ENCODE measurements at regions not wholly inside any gene's neighbourhood (a gene's known extent, or its start where the extent isn't known, plus 50 kb on each side); places are given as distances from the start of the nearest gene placed in this dataset.
A peak's percentile ranks its signal among the peaks of the same experiment; 100 is the strongest.

GRCh38 chr2:182521453-182522404, 94.9 kb upstream of the PDE1A start:
- Histone ChIP-seq H4K20me1 (no peaks in the 10 kb centered on the region), H3K9me3 (replicated peaks in 1 of 11) (no peaks in the 10 kb centered on the region), H3K4me3 (no peak overlapping the region), H3K27ac (no peak overlapping the region), H3K36me3 (no peaks in the 10 kb centered on the region), H3K27me3 (no peaks in the 10 kb centered on the region), H3K4me2 (peak overlapping the region in 8 of 11 experiments; percentile 23 to 57 (median 37); a peak in 14 of 22 replicates), H3K9ac (no peak overlapping the region), H3K4me1 (peaks cover 0 to 15% (median 11%) of the 10 kb centered on the region in 10 experiments; a peak in 13 of 20 replicates)
- no peak for TF ChIP-seq Cebpa-rat (IDR thresholded peaks at IDR 0.05)

- peaks cover 0 to 2% (median 0%) of the 10 kb centered on the region in 11 experiments; a peak in 3 of 22 replicates for H3K9me3 ChIP-seq (replicated peaks in 1 of 11)
- no peak overlapping the region for H3K4me3 ChIP-seq
- no peaks in the 10 kb centered on the region for H4K20me1 ChIP-seq
- H3K27me3 ChIP-seq = no peaks in the 10 kb centered on the region
- H3K4me2 ChIP-seq = peak overlapping the region in 9 of 11 experiments; percentile 1 to 57 (median 35); a peak in 16 of 22 replicates
- H3K9ac ChIP-seq = no peak overlapping the region
- H3K36me3 ChIP-seq = no peaks in the 10 kb centered on the region
- no peak overlapping the region for H3K27ac ChIP-seq
- H3K4me1 ChIP-seq = peaks cover 0 to 15% (median 11%) of the 10 kb centered on the region in 10 experiments; a peak in 13 of 20 replicates
- no peak for TF ChIP-seq Cebpa-rat (IDR thresholded peaks at IDR 0.05)
Observed at GRCh38 chr2:182522405-182522896, 95.6 kb upstream of the PDE1A start.

GRCh38 chr2:182522972-182523473, 96.2 kb upstream of the PDE1A start:
- H3K4me1 ChIP-seq = peaks cover 0 to 15% (median 11%) of the 10 kb centered on the region in 10 experiments; a peak in 13 of 20 replicates
- peak overlapping the region in 8 of 11 experiments; percentile 23 to 57 (median 37); a peak in 10 of 22 replicates for H3K4me2 ChIP-seq
- no peak overlapping the region for H3K4me3 ChIP-seq
- TF ChIP-seq Cebpa-rat (IDR thresholded peaks at IDR 0.05) = no peak
- H4K20me1 ChIP-seq = no peaks in the 10 kb centered on the region
- H3K27me3 ChIP-seq = no peaks in the 10 kb centered on the region
- no peak overlapping the region for H3K9ac ChIP-seq
- peaks cover 0 to 7% (median 5%) of the 10 kb centered on the region in 11 experiments; a peak in 11 of 22 replicates for H3K9me3 ChIP-seq (replicated peaks in 1 of 11)
- no peaks in the 10 kb centered on the region for H3K36me3 ChIP-seq
- no peak overlapping the region for H3K27ac ChIP-seq

- Histone ChIP-seq H3K27ac (no peak overlapping the region), H3K4me1 (no peaks in the 10 kb centered on the region), H3K9ac (no peak overlapping the region), H3K4me3 (no peak overlapping the region), H3K27me3 (no peaks in the 10 kb centered on the region), H3K4me2 (no peak overlapping the region), H3K36me3 (no peaks in the 10 kb centered on the region), H4K20me1 (no peaks in the 10 kb centered on the region), H3K9me3 (replicated peaks in 1 of 11) (peaks cover 14 to 28% (median 23%) of the 10 kb centered on the region in 11 experiments)
- no peak for TF ChIP-seq Cebpa-rat (IDR thresholded peaks at IDR 0.05)
Observed at GRCh38 chr2:182530636-182531035, 103.8 kb upstream of the PDE1A start.

DNA sequence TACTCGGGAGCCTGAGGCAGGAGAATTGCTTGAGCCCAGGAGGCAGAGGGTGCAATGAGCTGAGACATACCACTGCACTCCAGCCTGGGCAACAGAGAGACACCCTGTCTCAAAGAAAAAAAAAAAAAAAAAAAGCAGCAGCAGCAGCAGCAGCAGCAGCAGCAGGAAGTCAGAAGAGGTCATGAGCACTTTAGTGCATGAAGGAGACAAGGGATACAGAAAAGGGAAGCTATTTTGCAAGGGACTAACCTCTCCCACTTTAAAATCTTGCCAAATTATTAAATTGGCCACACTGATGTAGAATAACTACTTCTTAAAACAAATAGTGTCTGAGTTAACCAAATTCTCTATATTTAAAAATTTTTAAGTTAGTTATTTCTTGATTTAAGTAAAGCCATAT, 113.4 kb upstream of the PDE1A start:
- peaks cover 9 to 22% (median 16%) of the 10 kb centered on the region in 10 experiments for H3K4me1 ChIP-seq
- H3K27ac ChIP-seq = no peak overlapping the region
- no peaks in the 10 kb centered on the region for H4K20me1 ChIP-seq
- no peak overlapping the region for H3K9ac ChIP-seq
- peak overlapping the region in 6 of 11 experiments; percentile 12 to 34 (median 18); a peak in 3 of 22 replicates for H3K4me2 ChIP-seq
- TF ChIP-seq Cebpa-rat (IDR thresholded peaks at IDR 0.05) = no peak
- no peaks in the 10 kb centered on the region for H3K36me3 ChIP-seq
- H3K4me3 ChIP-seq = no peak overlapping the region
- H3K27me3 ChIP-seq = no peaks in the 10 kb centered on the region
- no peaks in the 10 kb centered on the region for H3K9me3 ChIP-seq (replicated peaks in 1 of 11)

DNA sequence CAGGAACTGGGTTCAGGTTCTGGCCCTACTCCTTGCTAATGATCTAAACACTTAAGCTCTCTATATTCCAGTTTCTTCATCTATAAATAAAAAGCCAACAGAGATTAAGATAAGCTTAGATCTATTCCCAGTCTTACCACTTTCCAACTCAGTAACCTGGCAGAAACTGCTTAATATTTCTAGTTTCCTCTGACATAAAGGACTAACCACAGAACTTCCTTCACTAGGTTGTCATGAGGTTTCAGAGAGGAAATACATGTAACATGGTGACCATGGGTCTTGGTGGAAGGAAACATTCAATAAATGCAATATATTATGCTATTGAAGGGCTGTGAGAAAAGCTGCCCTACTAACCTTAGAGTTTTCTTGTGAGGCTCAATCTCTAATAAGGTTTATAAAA, 114.4 kb upstream of the PDE1A start:
- Histone ChIP-seq H3K9me3 (replicated peaks in 1 of 11) (no peaks in the 10 kb centered on the region), H3K4me3 (no peak overlapping the region), H3K9ac (no peak overlapping the region), H3K4me1 (peaks cover 9 to 22% (median 16%) of the 10 kb centered on the region in 10 experiments), H3K27ac (no peak overlapping the region), H4K20me1 (no peaks in the 10 kb centered on the region), H3K27me3 (no peaks in the 10 kb centered on the region), H3K36me3 (no peaks in the 10 kb centered on the region), H3K4me2 (peak overlapping the region; percentile 14 to 67 (median 54); a peak in 21 of 22 replicates)
- no peak for TF ChIP-seq Cebpa-rat (IDR thresholded peaks at IDR 0.05)

DNA sequence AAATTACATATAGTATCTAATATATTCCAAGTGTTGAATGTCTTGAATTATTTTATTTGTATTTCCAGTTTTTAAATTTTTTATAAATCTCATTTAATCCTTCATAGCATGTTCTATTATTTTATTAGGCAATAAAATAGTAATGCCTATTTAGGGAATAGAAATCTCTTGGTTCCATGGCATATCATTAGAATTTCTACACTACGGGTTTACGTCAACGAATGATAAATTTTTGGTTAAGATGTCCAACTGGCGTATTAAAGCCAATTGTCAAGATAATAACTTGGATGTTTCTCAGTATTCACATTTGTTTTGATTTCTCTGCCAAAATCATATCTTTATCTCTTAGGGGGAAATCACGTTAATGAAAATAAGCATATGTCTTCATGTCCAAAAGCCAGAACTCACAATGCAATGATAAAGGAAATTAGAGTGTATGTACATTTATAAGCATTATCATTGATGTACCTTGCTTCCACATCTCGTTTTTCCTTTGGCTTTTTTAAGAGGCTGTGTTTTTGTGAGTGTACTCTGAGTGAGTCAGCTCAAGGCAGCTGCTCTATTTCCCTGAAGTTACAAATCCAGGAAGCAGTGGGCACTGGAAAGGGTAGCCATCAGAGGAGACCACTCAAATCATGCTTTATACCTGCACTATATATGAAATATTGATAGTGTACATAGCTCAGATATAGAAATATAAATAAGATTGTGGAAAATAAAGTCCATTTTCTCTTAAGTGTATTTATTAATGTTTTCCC, 115.8 kb upstream of the PDE1A start:
- Histone ChIP-seq H3K27me3 (no peaks in the 10 kb centered on the region), H3K9me3 (replicated peaks in 1 of 11) (no peaks in the 10 kb centered on the region), H3K4me1 (peaks cover 9 to 33% (median 19%) of the 10 kb centered on the region in 10 experiments), H3K27ac (no peak overlapping the region), H4K20me1 (no peaks in the 10 kb centered on the region), H3K36me3 (no peaks in the 10 kb centered on the region), H3K4me3 (no peak overlapping the region), H3K4me2 (no peak overlapping the region), H3K9ac (no peak overlapping the region)
- no peak for TF ChIP-seq Cebpa-rat (IDR thresholded peaks at IDR 0.05)

- no peaks in the 10 kb centered on the region for H4K20me1 ChIP-seq
- no peak overlapping the region for H3K9ac ChIP-seq
- H3K4me2 ChIP-seq = no peak overlapping the region
- peaks cover 9 to 33% (median 19%) of the 10 kb centered on the region in 10 experiments for H3K4me1 ChIP-seq
- H3K9me3 ChIP-seq (replicated peaks in 1 of 11) = no peaks in the 10 kb centered on the region
- no peak overlapping the region for H3K4me3 ChIP-seq
- no peaks in the 10 kb centered on the region for H3K27me3 ChIP-seq
- H3K27ac ChIP-seq = no peak overlapping the region
- no peak for TF ChIP-seq Cebpa-rat (IDR thresholded peaks at IDR 0.05)
- no peaks in the 10 kb centered on the region for H3K36me3 ChIP-seq
Observed at GRCh38 chr2:182543741-182544525, 117.1 kb upstream of the PDE1A start.

Measured in BLaER1 treated with 17β-estradiol and CSF1 and Interleukin-3, amounts not matched to agents 10 nM and 100 nM (cell line).